Lung (tissue), 11 donors: ENCODE measurements at regions not wholly inside any gene's neighbourhood (a gene's known extent, or its start where the extent isn't known, plus 50 kb on each side); places are given as distances from the start of the nearest gene placed in this dataset.

ENCODE experiments used
- ATAC-seq: fragments of 200-7000 bp; cut with Tn5 transposase; one replicate; pipeline ENCODE4 v1.9.1; 2020; ENCODE audit warnings: moderate number of reproducible peaks; ENCODE audit not compliant: insufficient read depth, low FRiP score
- DNase-seq, 3 donors: peaks; one replicate each; pipeline ENCODE4 v3.0.0-alpha.2; 2013 to 2017
- H3K27ac ChIP-seq, 2 donors: one replicate each; pipeline ENCODE4 v1.5.1; 2013; ENCODE audit warnings: mild to moderate bottlenecking in 2 of 2, moderate library complexity in 2 of 2, control low read depth in 1 of 2, inconsistent platforms in 1 of 2, low read depth in 1 of 2, low read length in 1 of 2
- H3K27me3 ChIP-seq, 3 donors: one replicate each; pipeline ENCODE4 v1.5.1; 2013; ENCODE audit warnings: low read length in 2 of 3; ENCODE audit not compliant: control insufficient read depth in 3 of 3, insufficient read depth in 3 of 3
- H3K36me3 ChIP-seq, 4 donors: one replicate each; pipeline ENCODE4 v1.5.1; 2013; ENCODE audit warnings: low read length in 4 of 4, mild to moderate bottlenecking in 1 of 4, moderate library complexity in 1 of 4; ENCODE audit not compliant: control insufficient read depth in 4 of 4, insufficient read depth in 4 of 4
- H3K4me1 ChIP-seq, 5 donors: one replicate each; pipeline ENCODE4 v1.5.1; 2013; ENCODE audit warnings: low read length in 5 of 5, mild to moderate bottlenecking in 2 of 5, moderate library complexity in 1 of 5; ENCODE audit not compliant: control insufficient read depth in 5 of 5, insufficient read depth in 5 of 5
- H3K4me3 ChIP-seq: one replicate; pipeline ENCODE4 v1.5.1; 2013; ENCODE audit warnings: mild to moderate bottlenecking, control low read depth, moderate library complexity
- H3K9ac ChIP-seq, 2 donors: one replicate each; pipeline ENCODE4 v1.5.1; 2013; ENCODE audit warnings: low read length in 2 of 2, control low read depth in 1 of 2; ENCODE audit not compliant: insufficient read depth in 1 of 2
- H3K9me3 ChIP-seq, 4 donors: one replicate each; pipeline ENCODE4 v1.5.1; 2013; ENCODE audit warnings: low read length in 3 of 4, mild to moderate bottlenecking in 1 of 4, moderate library complexity in 1 of 4; ENCODE audit not compliant: control insufficient read depth in 4 of 4, insufficient read depth in 3 of 4
- CTCF ChIP-seq: IDR thresholded peaks from 2 replicates; pipeline ENCODE4 v1.5.1; 2012; ENCODE audit warnings: mild to moderate bottlenecking; ENCODE audit errors: control extremely low read depth, extremely low read depth
- WGBS, 2 donors: extraction: QIAGEN DNeasy Blood & Tissue Kit; methylation state at CpG; one replicate each; pipeline ENCODE4 v1.1.7; 2013; 5-methylcytosine and 5-hydroxymethylcytosine counted together
- donor health status: control.
- donor health status: control.
- donor health status: Bipolar disorder and iron deficiency.
- donor health status: healthy.
- donor health status: DM: yes; HTN: yes; CAD: no.

GRCh38 chr17:69962436-69962995 is 112.5 kb upstream of the KCNJ16 start:
- no peak for ATAC-seq
- Histone ChIP-seq H3K36me3 (no peaks in the 10 kb centered on the region), H3K4me1 (no peaks in the 10 kb centered on the region), H3K9me3 (peaks cover 0 to 5% (median 4%) of the 10 kb centered on the region in 4 donors), H3K9ac (no peak overlapping the region), H3K27ac (no peak overlapping the region), H3K4me3 (no peak overlapping the region), H3K27me3 (no peaks in the 10 kb centered on the region)
- TF ChIP-seq CTCF = no peak
- DNase-seq = peak in 1 of 3 donors; percentile 2
- 82 to 94% methylated on average over 2 of the region's 2 CpGs for WGBS, 2 donors

GRCh38 chr17:69967910-69968411 is 107.1 kb upstream of the KCNJ16 start:
- H3K4me3 ChIP-seq = no peak overlapping the region
- TF ChIP-seq CTCF = no peak
- H3K27ac ChIP-seq = no peak overlapping the region
- no peaks in the 10 kb centered on the region for H3K36me3 ChIP-seq
- peaks cover 0 to 5% (median 4%) of the 10 kb centered on the region in 4 donors for H3K9me3 ChIP-seq
- H3K4me1 ChIP-seq = no peaks in the 10 kb centered on the region
- no peak overlapping the region for H3K9ac ChIP-seq
- 81 to 86% methylated on average over 3 of the region's 3 CpGs for WGBS, 2 donors
- no peak for DNase-seq
- no peak for ATAC-seq
- H3K27me3 ChIP-seq = no peaks in the 10 kb centered on the region

- no peak overlapping the region for H3K4me3 ChIP-seq
- WGBS, 2 donors = 84 to 87% methylated on average over 2 of the region's 2 CpGs
Measured at GRCh38 chr17:69969897-69970296, 105.1 kb upstream of the KCNJ16 start.

More at GRCh38 chr17:69969897-69970296, 105.1 kb upstream of the KCNJ16 start:
- no peak overlapping the region for H3K9ac ChIP-seq
- peaks cover 2 to 9% (median 4%) of the 10 kb centered on the region in 4 donors for H3K9me3 ChIP-seq
- DNase-seq (no peak), ATAC-seq (no peak)
- no peaks in the 10 kb centered on the region for H3K36me3 ChIP-seq
- no peaks in the 10 kb centered on the region for H3K4me1 ChIP-seq
- H3K27me3 ChIP-seq = no peaks in the 10 kb centered on the region
- TF ChIP-seq CTCF = no peak
- H3K27ac ChIP-seq = no peak overlapping the region
